DOHH2 (cell line): ENCODE measurements at regions not wholly inside any gene's neighbourhood (a gene's known extent, or its start where the extent isn't known, plus 50 kb on each side); places are given as distances from the start of the nearest gene placed in this dataset.

Experiments
- CTCF ChIP-seq: fragments of 200-600 bp; sonication (generic); IDR thresholded peaks from one replicate; pipeline ENCODE4 v1.5.1; 2014; ENCODE audit warnings: antibody characterized with exemption, mild to moderate bottlenecking, low read depth, low read length; ENCODE audit not compliant: poor library complexity, severe bottlenecking
- EZH2phosphoT487 ChIP-seq: fragments of 200-600 bp; sonication (generic); IDR thresholded peaks from 2 replicates; pipeline ENCODE4 v1.6.1; 2017; ENCODE audit warnings: borderline replicate concordance, mild to moderate bottlenecking, antibody characterized with exemption, low read length, moderate library complexity, mixed read lengths

GRCh38 chr12:31845613-31846322 is 113.4 kb upstream of the RESF1 start:
- TF ChIP-seq CTCF = no peak
- no peak for TF ChIP-seq EZH2phosphoT487
